ENCODE measurements at regions not wholly inside any gene's neighbourhood (a gene's known extent, or its start where the extent isn't known, plus 50 kb on each side); places are given as distances from the start of the nearest gene placed in this dataset.
"Not testable (repeated sequence)": the region's sequence is repeated elsewhere in the genome, so short reads cannot be mapped to it uniquely, and the experiment has no call there.

DNA sequence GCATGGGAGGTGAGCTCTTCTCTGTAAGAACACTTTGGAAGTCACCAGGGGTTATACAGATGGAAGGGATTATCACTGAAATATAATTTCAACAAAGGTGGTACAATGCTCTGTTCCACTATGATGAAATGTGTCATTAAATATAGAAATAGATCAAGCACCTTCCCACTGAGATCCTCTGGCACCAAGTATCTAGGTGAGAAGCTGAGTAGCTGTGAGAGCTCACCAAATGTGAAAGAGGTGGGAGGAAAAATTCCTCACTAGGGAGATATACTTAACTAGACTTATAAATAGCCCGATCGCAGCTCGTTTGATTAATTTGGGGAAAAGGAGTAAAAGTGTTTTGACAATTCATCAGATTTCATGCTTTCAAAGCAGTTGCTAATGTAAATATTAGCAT, 247.6 kb downstream of the SMAD2 start:
- Histone ChIP-seq H3K27ac (ENCODE audit: insufficient read depth, low read depth, low read length, poor library complexity, severe bottlenecking) (no peak overlapping the region), H3K4me1 (ENCODE audit: control insufficient read depth, insufficient read depth, low read length) (no peaks in the 10 kb centered on the region), H3K27me3 (ENCODE audit: control insufficient read depth, insufficient read depth, low read length, poor library complexity, severe bottlenecking) (no peaks in the 10 kb centered on the region), H3K4me3 (ENCODE audit: insufficient read depth, low read depth, low read length) (no peak overlapping the region), H3K9me3 (ENCODE audit: control insufficient read depth, low read length) (no peaks in the 10 kb centered on the region), H3K36me3 (ENCODE audit: control insufficient read depth, insufficient read depth, low read length) (no peaks in the 10 kb centered on the region)
- WGBS, 2 experiments: 100% methylated on average over 2 of the region's 3 CpGs

DNA sequence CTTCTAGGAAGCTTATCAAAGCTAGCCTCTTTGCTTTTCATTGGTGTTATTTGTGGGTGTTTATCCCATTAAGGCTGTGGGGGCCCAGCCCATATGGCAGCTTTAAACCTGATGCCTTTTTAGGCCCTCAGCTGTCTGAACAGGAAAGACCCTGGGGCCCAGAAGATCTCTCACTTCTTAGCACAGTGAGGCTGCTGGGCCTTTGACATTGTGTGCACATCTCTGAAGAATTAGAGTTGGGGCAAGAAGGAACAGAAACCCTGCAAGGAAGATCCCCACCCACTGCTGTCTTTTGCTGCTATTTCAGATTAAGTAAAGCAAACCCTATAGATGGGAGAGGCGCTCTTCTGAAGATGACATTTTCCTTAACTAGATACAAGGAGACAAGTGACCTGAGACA, 250.0 kb downstream of the SMAD2 start:
- 92 to 97% methylated on average over 1 of the region's 1 CpG for WGBS, 2 experiments
- no peaks in the 10 kb centered on the region for H3K27me3 ChIP-seq (ENCODE audit: control insufficient read depth, insufficient read depth, low read length, poor library complexity, severe bottlenecking)
- no peaks in the 10 kb centered on the region for H3K36me3 ChIP-seq (ENCODE audit: control insufficient read depth, insufficient read depth, low read length)
- no peak overlapping the region for H3K27ac ChIP-seq (ENCODE audit: insufficient read depth, low read depth, low read length, poor library complexity, severe bottlenecking)
- no peaks in the 10 kb centered on the region for H3K9me3 ChIP-seq (ENCODE audit: control insufficient read depth, low read length)
- H3K4me3 ChIP-seq (ENCODE audit: insufficient read depth, low read depth, low read length): no peak overlapping the region
- no peaks in the 10 kb centered on the region for H3K4me1 ChIP-seq (ENCODE audit: control insufficient read depth, insufficient read depth, low read length)

DNA sequence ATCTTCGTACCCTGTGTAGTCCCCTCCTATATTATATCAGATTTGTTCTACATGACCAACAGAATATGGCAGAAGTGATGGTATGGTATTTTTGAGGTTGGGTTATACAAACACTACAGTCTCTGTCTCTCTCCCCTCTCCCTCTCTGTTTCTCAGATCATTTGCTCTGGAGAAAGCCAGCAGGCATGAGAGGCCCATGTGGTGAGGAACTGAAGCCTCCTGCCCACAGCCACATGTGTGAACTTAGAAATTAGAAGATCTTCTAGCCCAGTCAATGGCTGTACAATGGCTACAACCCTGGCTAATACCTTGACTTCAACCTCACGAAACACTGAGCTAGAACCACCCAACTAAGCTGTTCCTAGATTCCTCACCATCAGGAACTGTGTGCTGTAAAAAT, 250.6 kb downstream of the SMAD2 start:
- H3K36me3 ChIP-seq (ENCODE audit: control insufficient read depth, insufficient read depth, low read length): no peaks in the 10 kb centered on the region
- 88 to 93% methylated on average over 1 of the region's 2 CpGs for WGBS, 2 experiments
- H3K27me3 ChIP-seq (ENCODE audit: control insufficient read depth, insufficient read depth, low read length, poor library complexity, severe bottlenecking): no peaks in the 10 kb centered on the region
- H3K9me3 ChIP-seq (ENCODE audit: control insufficient read depth, low read length): no peaks in the 10 kb centered on the region
- H3K27ac ChIP-seq (ENCODE audit: insufficient read depth, low read depth, low read length, poor library complexity, severe bottlenecking): no peak overlapping the region
- no peak overlapping the region for H3K4me3 ChIP-seq (ENCODE audit: insufficient read depth, low read depth, low read length)
- H3K4me1 ChIP-seq (ENCODE audit: control insufficient read depth, insufficient read depth, low read length): no peaks in the 10 kb centered on the region

DNA sequence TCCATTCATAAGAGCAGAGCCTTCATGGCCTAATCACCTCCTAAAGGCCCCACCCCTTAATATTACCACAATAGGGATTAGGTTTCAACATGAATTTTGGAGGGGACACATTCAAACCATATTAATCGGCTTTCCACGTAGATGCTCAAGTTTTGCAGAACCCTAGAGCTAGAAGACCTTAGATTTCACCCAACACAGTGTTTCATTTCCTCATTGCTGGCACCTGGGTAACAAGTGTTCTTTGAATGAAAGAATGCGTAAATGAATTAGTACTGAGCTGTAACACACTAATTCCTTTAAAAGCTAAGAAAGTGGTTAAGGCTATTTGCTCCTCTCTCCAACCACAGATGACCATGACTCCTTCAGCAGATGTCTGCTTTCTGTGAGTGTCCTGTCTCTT, 252.5 kb downstream of the SMAD2 start:
- no peaks in the 10 kb centered on the region for H3K9me3 ChIP-seq (ENCODE audit: control insufficient read depth, low read length)
- H3K4me3 ChIP-seq (ENCODE audit: insufficient read depth, low read depth, low read length): no peak overlapping the region
- 92 to 100% methylated on average over 3 of the region's 3 CpGs for WGBS, 2 experiments
- no peaks in the 10 kb centered on the region for H3K27me3 ChIP-seq (ENCODE audit: control insufficient read depth, insufficient read depth, low read length, poor library complexity, severe bottlenecking)
- no peaks in the 10 kb centered on the region for H3K36me3 ChIP-seq (ENCODE audit: control insufficient read depth, insufficient read depth, low read length)
- H3K4me1 ChIP-seq (ENCODE audit: control insufficient read depth, insufficient read depth, low read length): no peaks in the 10 kb centered on the region
- no peak overlapping the region for H3K27ac ChIP-seq (ENCODE audit: insufficient read depth, low read depth, low read length, poor library complexity, severe bottlenecking)

DNA sequence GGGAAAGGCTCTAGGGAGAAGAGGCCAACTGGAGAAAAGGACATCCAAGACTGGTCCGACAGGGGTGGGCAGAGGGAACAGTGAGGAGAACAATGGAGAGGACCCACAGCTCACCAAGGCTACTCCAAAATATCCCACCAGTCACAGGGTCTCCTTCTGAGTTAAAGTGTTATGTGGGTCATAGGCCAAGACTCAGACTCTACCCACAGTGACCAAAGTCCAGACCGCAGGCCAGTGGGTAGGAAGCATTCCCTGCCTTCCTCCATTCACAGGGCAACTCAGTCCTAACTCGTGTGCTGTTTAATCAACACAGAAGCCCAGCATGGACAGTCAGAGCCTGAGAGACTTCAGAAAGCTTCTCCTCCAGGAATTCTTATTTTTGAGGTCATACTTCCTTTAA, 260.6 kb downstream of the SMAD2 start:
- Histone ChIP-seq H3K36me3 (ENCODE audit: control insufficient read depth, insufficient read depth, low read length) (no peaks in the 10 kb centered on the region), H3K27ac (ENCODE audit: insufficient read depth, low read depth, low read length, poor library complexity, severe bottlenecking) (no peak overlapping the region), H3K4me1 (ENCODE audit: control insufficient read depth, insufficient read depth, low read length) (no peaks in the 10 kb centered on the region), H3K4me3 (ENCODE audit: insufficient read depth, low read depth, low read length) (no peak overlapping the region), H3K9me3 (ENCODE audit: control insufficient read depth, low read length) (no peaks in the 10 kb centered on the region), H3K27me3 (ENCODE audit: control insufficient read depth, insufficient read depth, low read length, poor library complexity, severe bottlenecking) (no peaks in the 10 kb centered on the region)
- WGBS, 2 experiments: 94 to 100% methylated on average over 3 of the region's 3 CpGs

DNA sequence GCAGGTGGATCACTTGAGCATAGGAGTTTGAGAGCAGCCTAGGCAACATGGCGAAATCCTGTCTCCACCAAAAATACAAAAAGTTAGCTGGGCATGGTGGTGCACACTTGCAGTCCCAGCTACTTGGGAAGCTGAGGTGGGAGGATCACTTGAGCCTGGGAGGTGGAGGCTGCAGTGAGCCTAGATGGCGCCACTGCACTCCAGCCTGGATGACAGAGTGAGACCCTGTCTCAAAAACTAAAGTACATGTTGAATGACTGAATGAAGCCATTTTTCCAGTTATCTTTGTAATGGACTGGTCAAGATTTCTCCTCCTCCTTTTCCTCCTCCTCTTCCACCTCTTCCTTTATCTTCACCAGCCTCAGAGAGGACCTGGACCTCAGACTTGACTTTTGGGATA, 272.0 kb downstream of the SMAD2 start:
- Histone ChIP-seq H3K27me3 (ENCODE audit: control insufficient read depth, insufficient read depth, low read length, poor library complexity, severe bottlenecking) (no peaks in the 10 kb centered on the region), H3K9me3 (ENCODE audit: control insufficient read depth, low read length) (no peaks in the 10 kb centered on the region), H3K36me3 (ENCODE audit: control insufficient read depth, insufficient read depth, low read length) (no peaks in the 10 kb centered on the region), H3K4me1 (ENCODE audit: control insufficient read depth, insufficient read depth, low read length) (no peaks in the 10 kb centered on the region), H3K4me3 (ENCODE audit: insufficient read depth, low read depth, low read length) (no peak overlapping the region), H3K27ac (ENCODE audit: insufficient read depth, low read depth, low read length, poor library complexity, severe bottlenecking) (no peak overlapping the region)
- WGBS, 2 experiments: 80 to 89% methylated on average over 2 of the region's 2 CpGs

DNA sequence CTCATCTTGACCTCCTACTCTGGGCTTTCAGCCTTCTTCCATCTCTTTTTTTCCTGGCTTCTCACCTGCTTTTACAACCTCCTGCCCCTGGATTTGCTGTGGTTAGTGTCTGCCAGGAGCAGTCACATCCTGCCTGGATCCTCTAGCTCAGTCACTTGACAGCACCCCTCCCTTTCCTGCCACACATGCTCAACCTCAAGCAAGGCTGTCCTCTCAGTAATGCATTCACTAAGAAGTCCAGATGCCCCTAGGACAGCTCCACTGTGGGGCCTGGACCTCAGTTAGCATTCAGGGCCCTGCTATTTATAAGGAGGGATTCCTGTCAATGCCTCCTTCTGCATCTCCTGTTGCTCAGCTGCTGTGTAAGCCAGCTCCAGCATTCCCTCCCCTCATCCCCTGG, 275.5 kb downstream of the SMAD2 start:
- H3K4me1 ChIP-seq (ENCODE audit: control insufficient read depth, insufficient read depth, low read length): no peaks in the 10 kb centered on the region
- H3K36me3 ChIP-seq (ENCODE audit: control insufficient read depth, insufficient read depth, low read length): no peaks in the 10 kb centered on the region
- no peaks in the 10 kb centered on the region for H3K9me3 ChIP-seq (ENCODE audit: control insufficient read depth, low read length)
- no peak overlapping the region for H3K27ac ChIP-seq (ENCODE audit: insufficient read depth, low read depth, low read length, poor library complexity, severe bottlenecking)
- H3K4me3 ChIP-seq (ENCODE audit: insufficient read depth, low read depth, low read length): no peak overlapping the region
- H3K27me3 ChIP-seq (ENCODE audit: control insufficient read depth, insufficient read depth, low read length, poor library complexity, severe bottlenecking): no peaks in the 10 kb centered on the region

DNA sequence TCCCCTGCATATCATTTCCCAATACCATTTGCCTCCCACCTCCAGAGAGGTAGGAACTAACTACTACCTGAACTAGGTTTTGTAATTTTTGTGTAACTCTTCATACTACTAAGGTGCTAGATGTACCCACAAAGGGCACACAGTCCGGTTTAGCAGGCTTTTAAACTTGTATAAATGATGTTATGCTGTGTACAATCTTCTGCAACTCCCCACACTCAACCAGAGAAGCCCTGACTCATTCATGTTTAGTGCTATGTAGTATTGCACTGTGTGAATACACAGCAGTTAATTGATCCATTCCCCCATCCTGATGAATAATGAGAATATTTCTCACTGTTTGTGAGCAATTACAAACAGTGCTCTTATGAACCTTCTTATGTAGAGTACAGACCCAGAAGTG, 285.6 kb downstream of the SMAD2 start:
- no CpG with 5 or more reads among the region's 1 CpG for WGBS, 2 experiments
- no peaks in the 10 kb centered on the region for H3K27me3 ChIP-seq (ENCODE audit: control insufficient read depth, insufficient read depth, low read length, poor library complexity, severe bottlenecking)
- H3K27ac ChIP-seq (ENCODE audit: insufficient read depth, low read depth, low read length, poor library complexity, severe bottlenecking): no peak overlapping the region

DNA sequence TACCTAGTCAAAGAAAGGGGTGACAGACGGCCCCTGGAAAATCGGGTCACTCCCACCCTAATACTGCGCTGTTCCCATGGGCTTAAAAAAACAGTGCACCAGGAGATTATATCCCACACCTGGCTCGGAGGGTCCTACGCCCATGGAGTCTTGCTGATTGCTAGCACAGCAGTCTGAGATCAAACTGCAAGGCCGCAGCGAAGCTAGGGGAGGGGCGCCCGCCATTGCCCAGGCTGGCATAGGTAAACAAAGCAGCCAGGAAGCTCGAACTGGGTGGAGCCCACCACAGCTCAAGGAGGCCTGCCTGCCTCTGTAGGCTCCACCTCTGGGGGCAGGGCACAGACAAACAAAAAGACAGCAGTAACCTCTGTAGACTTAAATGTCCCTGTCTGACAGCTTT, 292.9 kb downstream of the SMAD2 start:
- not testable (repeated sequence) for H3K4me3 ChIP-seq (ENCODE audit: insufficient read depth, low read depth, low read length); H3K9me3 ChIP-seq (ENCODE audit: control insufficient read depth, low read length); H3K27me3 ChIP-seq (ENCODE audit: control insufficient read depth, insufficient read depth, low read length, poor library complexity, severe bottlenecking); H3K27ac ChIP-seq (ENCODE audit: insufficient read depth, low read depth, low read length, poor library complexity, severe bottlenecking); H3K4me1 ChIP-seq (ENCODE audit: control insufficient read depth, insufficient read depth, low read length); H3K36me3 ChIP-seq (ENCODE audit: control insufficient read depth, insufficient read depth, low read length)
- 89 to 93% methylated on average over 8 to 9 of the region's 10 CpGs for WGBS, 2 experiments

More for the DNA sequence above, 285.6 kb downstream of the SMAD2 start:
- H3K36me3 ChIP-seq (ENCODE audit: control insufficient read depth, insufficient read depth, low read length): no peaks in the 10 kb centered on the region
- no peak overlapping the region for H3K4me3 ChIP-seq (ENCODE audit: insufficient read depth, low read depth, low read length)
- no peaks in the 10 kb centered on the region for H3K4me1 ChIP-seq (ENCODE audit: control insufficient read depth, insufficient read depth, low read length)
- H3K9me3 ChIP-seq (ENCODE audit: control insufficient read depth, low read length): peaks cover 2% of the 10 kb centered on the region

DNA sequence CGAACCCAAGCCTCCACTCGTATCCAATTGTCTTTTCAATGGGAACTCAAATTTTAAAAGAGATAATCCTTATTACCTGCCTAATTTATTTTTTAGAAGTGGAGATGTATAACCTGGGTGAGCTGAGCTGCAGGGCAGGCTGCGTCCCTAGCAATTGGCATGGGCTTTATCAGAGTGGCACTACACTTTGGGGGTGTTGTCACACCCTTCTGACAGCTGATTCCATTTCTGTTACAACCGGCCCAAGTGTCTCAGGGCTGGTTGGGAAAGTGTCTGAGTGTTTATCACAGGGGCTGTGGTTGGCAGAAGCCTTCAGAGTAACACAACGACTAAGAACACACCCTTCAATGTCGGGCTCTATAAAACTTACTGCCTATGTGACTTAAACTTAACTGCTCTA, 295.0 kb downstream of the SMAD2 start:
- no peaks in the 10 kb centered on the region for H3K4me1 ChIP-seq (ENCODE audit: control insufficient read depth, insufficient read depth, low read length)
- no peaks in the 10 kb centered on the region for H3K9me3 ChIP-seq (ENCODE audit: control insufficient read depth, low read length)
- no peak overlapping the region for H3K27ac ChIP-seq (ENCODE audit: insufficient read depth, low read depth, low read length, poor library complexity, severe bottlenecking)
- H3K36me3 ChIP-seq (ENCODE audit: control insufficient read depth, insufficient read depth, low read length): no peaks in the 10 kb centered on the region
- H3K4me3 ChIP-seq (ENCODE audit: insufficient read depth, low read depth, low read length): no peak overlapping the region
- WGBS, 2 experiments: 91 to 97% methylated on average over 5 to 6 of the region's 6 CpGs
- H3K27me3 ChIP-seq (ENCODE audit: control insufficient read depth, insufficient read depth, low read length, poor library complexity, severe bottlenecking): no peaks in the 10 kb centered on the region

DNA sequence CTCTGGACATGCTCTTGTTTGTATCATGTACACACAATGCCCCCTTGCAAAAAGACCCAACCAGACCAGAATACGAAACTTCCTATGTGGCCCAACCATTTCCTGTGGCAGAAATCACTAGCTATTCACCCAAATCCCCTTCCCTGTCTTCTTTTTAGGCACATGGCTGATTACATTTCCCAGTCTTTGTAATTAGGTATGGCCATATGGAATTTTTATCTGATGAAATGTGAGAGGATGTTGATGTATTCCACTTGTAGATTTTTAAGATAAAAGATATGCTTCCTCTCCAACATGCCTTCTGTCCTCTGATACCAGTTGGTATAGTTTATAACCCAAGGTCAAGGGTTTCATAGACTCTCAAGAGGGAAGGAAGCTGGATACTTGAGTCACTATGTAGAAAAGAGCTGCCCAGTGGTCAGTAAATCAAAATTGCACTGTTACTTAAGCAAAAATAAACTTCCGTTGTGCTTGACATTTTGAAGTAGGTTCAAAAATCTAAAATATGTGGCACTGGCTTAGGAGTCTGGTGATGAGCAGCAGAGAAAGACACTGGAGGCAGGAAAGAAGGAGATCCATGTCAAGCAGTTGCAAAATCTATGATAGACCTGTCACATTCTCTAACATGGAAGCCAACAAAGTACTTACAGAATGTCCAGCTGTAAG, 297.4 kb downstream of the SMAD2 start:
- Histone ChIP-seq H3K9me3 (ENCODE audit: control insufficient read depth, low read length) (no peaks in the 10 kb centered on the region), H3K27ac (ENCODE audit: insufficient read depth, low read depth, low read length, poor library complexity, severe bottlenecking) (no peak overlapping the region), H3K4me3 (ENCODE audit: insufficient read depth, low read depth, low read length) (no peak overlapping the region), H3K36me3 (ENCODE audit: control insufficient read depth, insufficient read depth, low read length) (no peaks in the 10 kb centered on the region), H3K27me3 (ENCODE audit: control insufficient read depth, insufficient read depth, low read length, poor library complexity, severe bottlenecking) (no peaks in the 10 kb centered on the region), H3K4me1 (ENCODE audit: control insufficient read depth, insufficient read depth, low read length) (no peaks in the 10 kb centered on the region)
- WGBS, 2 experiments: 94 to 96% methylated on average over 2 of the region's 2 CpGs
